C4-2B (cell line): ENCODE measurements at regions not wholly inside any gene's neighbourhood (a gene's known extent, or its start where the extent isn't known, plus 50 kb on each side); places are given as distances from the start of the nearest gene placed in this dataset.

ENCODE experiments used
- CTCF ChIP-seq: fragments of 450-650 bp; conservative IDR thresholded peaks from 2 replicates; pipeline ENCODE4 v1.5.1; 2017; ENCODE audit warnings: mild to moderate bottlenecking
- ZFX ChIP-seq: fragments of 450-650 bp; IDR thresholded peaks from 2 replicates; pipeline ENCODE4 v1.6.1; 2017

GRCh38 chr15:94709319-94709718, 478.0 kb downstream of the MCTP2 start:
- TF ChIP-seq CTCF: no peak
- TF ChIP-seq ZFX: no peak
